MCF 10A (cell line): ENCODE measurements at regions not wholly inside any gene's neighbourhood (a gene's known extent, or its start where the extent isn't known, plus 50 kb on each side); places are given as distances from the start of the nearest gene placed in this dataset.

ENCODE experiments used
- BruUV-seq: library from RNA; stranded (reverse); fragments of 400-500 nt; replicated peaks from 2 replicates; lab custom pipeline; 2021; lab: Mats Ljungman, UMichigan
- CTCF ChIA-PET: fragments of 300-600 bp; sonication (Branson Sonifier 250); formaldehyde crosslinking; extraction: SDS; loops from one replicate; lab custom pipeline; 2021; ENCODE audit warnings: antibody characterized with exemption, inconsistent platforms; lab: Yijun Ruan, JAX
- POLR2A ChIA-PET: fragments of 300-600, 350-650 bp; sonication (Branson Sonifier 250); formaldehyde crosslinking; extraction: SDS; loops from one replicate; lab custom pipeline; 2020; ENCODE audit warnings: antibody characterized with exemption, inconsistent platforms; lab: Yijun Ruan, JAX
- DNase-seq: peaks from one replicate; pipeline ENCODE4 v3.0.0-alpha.2; 2018; ENCODE audit not compliant: unreplicated experiment
- H3K27ac Mint-ChIP-seq: one replicate; pipeline ENCODE4 v1.8.0; 2022; ENCODE audit warnings: mild to moderate bottlenecking, low read depth, mixed read lengths; ENCODE audit not compliant: unreplicated experiment
- H3K27me3 Mint-ChIP-seq: one replicate; pipeline ENCODE4 v1.8.0; 2022; ENCODE audit warnings: mixed read lengths; ENCODE audit not compliant: insufficient read depth, unreplicated experiment
- H3K36me3 Mint-ChIP-seq: one replicate; pipeline ENCODE4 v1.8.0; 2022; ENCODE audit warnings: mild to moderate bottlenecking, moderate library complexity, mixed read lengths; ENCODE audit not compliant: insufficient read depth, unreplicated experiment
- H3K4me1 Mint-ChIP-seq: one replicate; pipeline ENCODE4 v1.8.0; 2022; ENCODE audit warnings: mixed read lengths; ENCODE audit not compliant: insufficient read depth, unreplicated experiment
- H3K4me3 Mint-ChIP-seq: one replicate; pipeline ENCODE4 v1.8.0; 2022; ENCODE audit warnings: mild to moderate bottlenecking, moderate library complexity, mixed read lengths; ENCODE audit not compliant: unreplicated experiment
- H3K9me3 Mint-ChIP-seq: one replicate; pipeline ENCODE4 v1.8.0; 2022; ENCODE audit warnings: mixed read lengths; ENCODE audit not compliant: unreplicated experiment
- intact Hi-C: fragments of 100-400 bp; cut with micrococcal nuclease; formaldehyde crosslinking; loops from 2 replicates; pipeline ENCODE4 v1.14.1; 2022
- TF ChIP-seq, protein P1 (sequence below): fragments of 200-600 bp; IDR thresholded peaks from one replicate; pipeline ENCODE4 v1.8.0; 2022; ENCODE audit warnings: antibody characterized with exemption, mild to moderate bottlenecking; ENCODE audit not compliant: unreplicated experiment

DNA sequence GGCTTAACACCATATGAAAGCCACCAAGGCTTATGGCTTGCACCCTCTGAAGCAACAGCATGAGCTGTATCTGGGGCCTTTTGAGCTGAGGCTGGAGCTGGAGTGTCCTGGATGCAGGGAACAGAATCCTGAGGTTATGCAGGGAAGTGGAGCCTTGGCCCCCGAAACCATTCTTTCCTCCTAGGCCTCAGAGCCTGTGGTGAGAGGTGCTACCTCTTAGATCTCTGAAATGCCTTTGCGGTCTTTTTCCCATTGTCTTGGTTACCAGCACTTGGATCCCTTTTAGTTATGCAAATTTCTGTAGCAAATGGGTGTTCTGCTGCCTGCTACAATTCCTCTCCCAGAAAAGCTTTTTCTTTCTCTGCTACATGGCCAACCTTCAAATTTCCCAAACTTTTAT, 72.7 kb upstream of the CLPB start:
- H3K27ac Mint-ChIP-seq, result no peak overlapping the region
- H3K9me3 Mint-ChIP-seq, result peaks cover 35% of the 10 kb centered on the region
- intact Hi-C loops, result no loop called here
- H3K27me3 Mint-ChIP-seq, result peaks cover 11% of the 10 kb centered on the region
- H3K4me1 Mint-ChIP-seq, result no peaks in the 10 kb centered on the region
- H3K4me3 Mint-ChIP-seq, result no peak overlapping the region
- no peak for DNase-seq
- no TSS peak for BruUV-seq
- TF ChIP-seq, protein P1, sequence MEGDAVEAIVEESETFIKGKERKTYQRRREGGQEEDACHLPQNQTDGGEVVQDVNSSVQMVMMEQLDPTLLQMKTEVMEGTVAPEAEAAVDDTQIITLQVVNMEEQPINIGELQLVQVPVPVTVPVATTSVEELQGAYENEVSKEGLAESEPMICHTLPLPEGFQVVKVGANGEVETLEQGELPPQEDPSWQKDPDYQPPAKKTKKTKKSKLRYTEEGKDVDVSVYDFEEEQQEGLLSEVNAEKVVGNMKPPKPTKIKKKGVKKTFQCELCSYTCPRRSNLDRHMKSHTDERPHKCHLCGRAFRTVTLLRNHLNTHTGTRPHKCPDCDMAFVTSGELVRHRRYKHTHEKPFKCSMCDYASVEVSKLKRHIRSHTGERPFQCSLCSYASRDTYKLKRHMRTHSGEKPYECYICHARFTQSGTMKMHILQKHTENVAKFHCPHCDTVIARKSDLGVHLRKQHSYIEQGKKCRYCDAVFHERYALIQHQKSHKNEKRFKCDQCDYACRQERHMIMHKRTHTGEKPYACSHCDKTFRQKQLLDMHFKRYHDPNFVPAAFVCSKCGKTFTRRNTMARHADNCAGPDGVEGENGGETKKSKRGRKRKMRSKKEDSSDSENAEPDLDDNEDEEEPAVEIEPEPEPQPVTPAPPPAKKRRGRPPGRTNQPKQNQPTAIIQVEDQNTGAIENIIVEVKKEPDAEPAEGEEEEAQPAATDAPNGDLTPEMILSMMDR, result no peak
- ChIA-PET CTCF (interaction anchor here (0.6 kb wide), 1 partner anchor 78 kb away, joined by 3 read pairs; no protein-coding TSS in a partner anchor), POLR2A (no interaction called here)
- H3K36me3 Mint-ChIP-seq, result no peaks in the 10 kb centered on the region

DNA sequence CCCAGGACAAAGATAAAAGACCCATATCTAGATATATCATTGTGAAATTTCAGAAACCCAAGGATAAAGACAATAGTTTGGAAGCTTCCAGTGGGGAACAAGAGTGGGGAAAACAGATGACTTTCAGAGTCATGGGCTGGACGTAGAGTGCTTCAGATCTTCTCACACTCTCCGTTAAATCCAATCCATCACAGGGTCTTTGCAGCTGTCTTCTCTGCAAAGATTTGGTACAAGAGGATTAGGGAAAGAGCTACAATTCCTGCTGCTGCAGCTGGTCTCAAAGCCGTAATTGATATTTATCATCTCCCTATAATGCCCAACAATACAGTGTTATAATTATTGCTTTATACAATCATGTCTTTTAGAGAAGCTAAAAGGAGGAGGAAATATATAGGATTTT, 63.4 kb upstream of the CLPB start:
- H3K36me3 Mint-ChIP-seq, result no peaks in the 10 kb centered on the region
- intact Hi-C loops, result no loop called here
- no peaks in the 10 kb centered on the region for H3K27me3 Mint-ChIP-seq
- H3K4me3 Mint-ChIP-seq, result no peak overlapping the region
- no TSS peak for BruUV-seq
- H3K4me1 Mint-ChIP-seq, result no peaks in the 10 kb centered on the region
- CTCF ChIA-PET, result interaction anchor here (0.9 to 1.0 kb wide), 2 partner anchors 26 to 75 kb away, joined by 4 read pairs; no protein-coding TSS in a partner anchor
- H3K27ac Mint-ChIP-seq, result no peak overlapping the region
- TF ChIP-seq, protein P1, result no peak
- POLR2A ChIA-PET, result no interaction called here
- no peak for DNase-seq
- H3K9me3 Mint-ChIP-seq, result no peaks in the 10 kb centered on the region

DNA sequence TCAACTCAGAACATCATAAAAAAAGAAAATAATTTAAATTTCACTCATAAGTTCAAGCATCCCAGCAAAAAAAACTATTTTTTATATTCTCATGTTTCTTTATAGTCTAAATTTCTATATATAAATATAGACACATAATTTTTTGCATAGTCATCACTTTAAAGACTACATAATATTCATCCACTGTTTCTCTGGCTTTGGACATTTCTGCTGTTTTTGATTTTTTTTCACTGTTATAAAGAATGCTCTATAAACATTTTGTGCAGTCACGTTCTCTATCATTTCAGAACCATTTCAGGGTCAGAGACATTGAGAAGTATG, 59.7 kb upstream of the CLPB start:
- Mint-ChIP-seq H3K4me3 (no peak overlapping the region), H3K27me3 (no peaks in the 10 kb centered on the region), H3K9me3 (no peaks in the 10 kb centered on the region), H3K27ac (no peak overlapping the region), H3K36me3 (no peaks in the 10 kb centered on the region), H3K4me1 (no peaks in the 10 kb centered on the region)
- TF ChIP-seq, protein P1, result no peak
- intact Hi-C loops, result no loop called here
- ChIA-PET CTCF (interaction anchor here (0.9 to 1.0 kb wide), 2 partner anchors 20 to 30 kb away, joined by 3 read pairs; no protein-coding TSS in a partner anchor), POLR2A (interaction anchor here (0.6 to 1.2 kb wide), 4 partner anchors 23 to 1085 kb away, joined by 3 read pairs; no protein-coding TSS in a partner anchor)
- DNase-seq, result no peak
- BruUV-seq, result no TSS peak

DNA sequence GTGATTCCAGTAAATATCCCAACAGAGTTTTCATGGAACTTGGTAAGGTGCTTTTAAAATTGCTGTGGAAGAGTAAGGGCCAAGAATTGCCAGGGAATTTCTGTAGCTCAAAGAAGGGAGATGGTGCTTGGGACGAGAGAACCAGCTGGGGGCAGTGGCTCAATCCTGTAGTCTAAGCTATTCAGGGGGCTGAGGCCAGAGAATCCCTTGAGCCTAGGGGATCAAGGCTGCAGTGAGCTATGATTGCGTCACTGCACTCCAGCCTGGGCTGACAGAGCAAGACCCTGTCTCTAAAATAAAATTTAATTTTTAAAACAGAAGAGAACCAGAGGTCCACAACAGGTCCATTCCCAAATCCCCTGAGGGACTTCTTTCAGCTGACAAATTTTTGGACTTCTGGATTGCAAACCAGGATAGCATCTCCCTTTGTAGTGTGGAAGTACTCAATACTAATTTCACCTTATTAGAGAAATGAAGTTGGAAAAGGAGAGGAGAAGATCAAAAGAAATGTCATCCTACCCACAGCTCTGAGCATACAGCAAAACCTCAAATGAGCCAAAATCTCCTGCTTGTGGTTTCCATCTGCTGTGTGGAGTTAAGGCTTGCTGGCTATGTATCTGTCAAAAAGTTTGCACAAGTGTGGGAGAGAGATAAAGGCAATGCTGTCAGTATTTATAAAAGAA, 59.2 kb upstream of the CLPB start:
- no peaks in the 10 kb centered on the region for H3K36me3 Mint-ChIP-seq
- intact Hi-C loops, result no loop called here
- no peak for DNase-seq
- no peaks in the 10 kb centered on the region for H3K27me3 Mint-ChIP-seq
- H3K9me3 Mint-ChIP-seq, result no peaks in the 10 kb centered on the region
- CTCF ChIA-PET, result interaction anchor here (0.9 to 1.4 kb wide), 3 partner anchors 21 to 187 kb away, joined by 3 read pairs; no protein-coding TSS in a partner anchor
- H3K4me3 Mint-ChIP-seq, result no peak overlapping the region
- H3K4me1 Mint-ChIP-seq, result no peaks in the 10 kb centered on the region
- no TSS peak for BruUV-seq
- TF ChIP-seq, protein P1, result no peak
- POLR2A ChIA-PET, result interaction anchor here (0.6 to 1.2 kb wide), 3 partner anchors 22 to 1085 kb away, joined by 3 read pairs; no protein-coding TSS in a partner anchor
- no peak overlapping the region for H3K27ac Mint-ChIP-seq
